ENCODE measurements at regions not wholly inside any gene's neighbourhood (a gene's known extent, or its start where the extent isn't known, plus 50 kb on each side); places are given as distances from the start of the nearest gene placed in this dataset.

DNA sequence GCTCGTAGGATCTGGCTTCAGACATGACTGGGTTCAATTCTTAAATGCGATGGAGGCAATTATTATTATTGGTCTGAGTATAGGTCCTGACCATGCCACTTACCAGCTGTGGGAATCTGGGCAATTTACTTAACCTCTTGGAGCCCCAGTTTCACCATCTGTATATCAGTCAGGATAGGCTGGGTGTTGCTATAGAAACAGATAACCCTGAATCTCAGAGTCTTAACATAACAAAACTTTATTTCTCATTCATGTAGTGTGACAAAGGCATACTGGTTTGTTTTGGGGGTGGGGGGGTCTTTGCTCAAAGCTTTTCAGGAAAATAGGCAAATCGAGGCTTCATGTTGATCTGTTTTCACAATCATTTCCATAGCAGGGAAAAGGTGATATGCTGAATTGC is 199.6 kb upstream of the SRRM4 start:
- TF ChIP-seq POLR2A (IDR thresholded peaks at IDR 0.05; ENCODE audit: low read depth): no peak
- TF ChIP-seq, protein P1, sequence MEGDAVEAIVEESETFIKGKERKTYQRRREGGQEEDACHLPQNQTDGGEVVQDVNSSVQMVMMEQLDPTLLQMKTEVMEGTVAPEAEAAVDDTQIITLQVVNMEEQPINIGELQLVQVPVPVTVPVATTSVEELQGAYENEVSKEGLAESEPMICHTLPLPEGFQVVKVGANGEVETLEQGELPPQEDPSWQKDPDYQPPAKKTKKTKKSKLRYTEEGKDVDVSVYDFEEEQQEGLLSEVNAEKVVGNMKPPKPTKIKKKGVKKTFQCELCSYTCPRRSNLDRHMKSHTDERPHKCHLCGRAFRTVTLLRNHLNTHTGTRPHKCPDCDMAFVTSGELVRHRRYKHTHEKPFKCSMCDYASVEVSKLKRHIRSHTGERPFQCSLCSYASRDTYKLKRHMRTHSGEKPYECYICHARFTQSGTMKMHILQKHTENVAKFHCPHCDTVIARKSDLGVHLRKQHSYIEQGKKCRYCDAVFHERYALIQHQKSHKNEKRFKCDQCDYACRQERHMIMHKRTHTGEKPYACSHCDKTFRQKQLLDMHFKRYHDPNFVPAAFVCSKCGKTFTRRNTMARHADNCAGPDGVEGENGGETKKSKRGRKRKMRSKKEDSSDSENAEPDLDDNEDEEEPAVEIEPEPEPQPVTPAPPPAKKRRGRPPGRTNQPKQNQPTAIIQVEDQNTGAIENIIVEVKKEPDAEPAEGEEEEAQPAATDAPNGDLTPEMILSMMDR (IDR thresholded peaks at IDR 0.05): no peak
